Hepatocyte (in vitro differentiated cells): ENCODE measurements at regions not wholly inside any gene's neighbourhood (a gene's known extent, or its start where the extent isn't known, plus 50 kb on each side); places are given as distances from the start of the nearest gene placed in this dataset.

Experiments
- DNase-seq: peaks from one replicate; pipeline ENCODE4 v3.0.0-alpha.2; 2016; ENCODE audit warnings: low spot score
- H2AFZ ChIP-seq: fragments of 200-600 bp; sonication (generic); 2 replicates; pipeline ENCODE4 v1.6.0; 2016; ENCODE audit warnings: antibody characterized with exemption, mild to moderate bottlenecking
- H3K27ac ChIP-seq: fragments of 200-600 bp; sonication (generic); 2 replicates; pipeline ENCODE4 v1.5.1; 2016; ENCODE audit warnings: mild to moderate bottlenecking
- H3K27me3 ChIP-seq: fragments of 200-600 bp; sonication (generic); 2 replicates; pipeline ENCODE4 v1.6.1; 2016
- H3K36me3 ChIP-seq: fragments of 200-600 bp; sonication (generic); replicated peaks from 2 replicates; pipeline ENCODE4 v1.5.1; 2016; ENCODE audit warnings: low read depth; ENCODE audit not compliant: insufficient read depth
- H3K4me1 ChIP-seq: fragments of 200-600 bp; sonication (generic); 2 replicates; pipeline ENCODE4 v1.5.1; 2016; ENCODE audit warnings: mild to moderate bottlenecking, moderate library complexity; ENCODE audit not compliant: insufficient read depth
- H3K4me2 ChIP-seq: fragments of 200-600 bp; sonication (generic); 2 replicates; pipeline ENCODE4 v1.6.0; 2016
- H3K4me3 ChIP-seq: fragments of 200-600 bp; sonication (generic); 2 replicates; pipeline ENCODE4 v1.5.1; 2016; ENCODE audit warnings: mild to moderate bottlenecking
- H3K79me2 ChIP-seq: fragments of 200-600 bp; sonication (generic); 2 replicates; pipeline ENCODE4 v1.6.0; 2017; ENCODE audit warnings: mild to moderate bottlenecking
- H3K9me2 ChIP-seq: fragments of 200-600 bp; sonication (generic); replicated peaks from 2 replicates; pipeline ENCODE4 v1.6.0; 2017; ENCODE audit warnings: mild to moderate bottlenecking; ENCODE audit not compliant: insufficient read depth
- H3K9me3 ChIP-seq: fragments of 200-600 bp; sonication (generic); 2 replicates; pipeline ENCODE4 v1.5.1; 2016; ENCODE audit warnings: low read depth, mild to moderate bottlenecking
- H4K20me1 ChIP-seq: fragments of 200-600 bp; sonication (generic); 2 replicates; pipeline ENCODE4 v1.6.0; 2016; ENCODE audit warnings: mild to moderate bottlenecking; ENCODE audit not compliant: insufficient read depth, poor library complexity, severe bottlenecking
- CTCF ChIP-seq: fragments of 200-600 bp; sonication (generic); IDR thresholded peaks from 2 replicates; pipeline ENCODE4 v1.5.1; 2016; ENCODE audit warnings: antibody characterized with exemption, mild to moderate bottlenecking; ENCODE audit not compliant: poor library complexity
- EZH2 ChIP-seq: fragments of 200-600 bp; sonication (generic); IDR thresholded peaks from 2 replicates; pipeline ENCODE4 v1.6.1; 2016; ENCODE audit warnings: antibody characterized with exemption, mild to moderate bottlenecking, borderline replicate concordance
- EZH2phosphoT487 ChIP-seq: fragments of 200-600 bp; sonication (generic); IDR thresholded peaks from one replicate; pipeline ENCODE4 v1.6.1; 2018; ENCODE audit warnings: antibody characterized with exemption, mild to moderate bottlenecking, low read depth, moderate library complexity; ENCODE audit not compliant: unreplicated experiment, severe bottlenecking
- WGBS: methylation state at CpG from one replicate; pipeline ENCODE4 v1.1.6; 2016; ENCODE audit warnings: low lambda C conversion rate; ENCODE audit errors: missing lambda C conversion rate; 5-methylcytosine and 5-hydroxymethylcytosine counted together

GRCh38 chr6:122140031-122140430 is 259.4 kb upstream of the HSF2 start:
- H3K4me2 ChIP-seq, result no peak overlapping the region
- TF ChIP-seq CTCF (no peak), EZH2phosphoT487 (no peak), EZH2 (no peak)
- H3K27ac ChIP-seq, result no peak overlapping the region

GRCh38 chr6:122141246-122141645 is 258.2 kb upstream of the HSF2 start:
- Histone ChIP-seq H2AFZ (no peak overlapping the region), H3K4me1 (no peaks in the 10 kb centered on the region), H3K27ac (no peak overlapping the region), H3K4me3 (no peak overlapping the region), H4K20me1 (no peaks in the 10 kb centered on the region), H3K9me2 (no peaks in the 10 kb centered on the region), H3K9me3 (no peaks in the 10 kb centered on the region), H3K79me2 (no peaks in the 10 kb centered on the region), H3K27me3 (no peaks in the 10 kb centered on the region), H3K4me2 (no peak overlapping the region), H3K36me3 (no peaks in the 10 kb centered on the region)
- DNase-seq, result no peak
- TF ChIP-seq EZH2phosphoT487 (no peak), EZH2 (no peak), CTCF (no peak)
- WGBS, result 93% methylated on average over 2 of the region's 2 CpGs

More at GRCh38 chr6:122140031-122140430, 259.4 kb upstream of the HSF2 start:
- no peaks in the 10 kb centered on the region for H3K36me3 ChIP-seq
- no peaks in the 10 kb centered on the region for H3K79me2 ChIP-seq
- no peaks in the 10 kb centered on the region for H3K9me3 ChIP-seq
- H3K4me1 ChIP-seq, result no peaks in the 10 kb centered on the region
- DNase-seq, result no peak
- no peak overlapping the region for H3K4me3 ChIP-seq
- H2AFZ ChIP-seq, result no peak overlapping the region
- H4K20me1 ChIP-seq, result no peaks in the 10 kb centered on the region
- H3K9me2 ChIP-seq, result no peaks in the 10 kb centered on the region
- no peaks in the 10 kb centered on the region for H3K27me3 ChIP-seq

DNA sequence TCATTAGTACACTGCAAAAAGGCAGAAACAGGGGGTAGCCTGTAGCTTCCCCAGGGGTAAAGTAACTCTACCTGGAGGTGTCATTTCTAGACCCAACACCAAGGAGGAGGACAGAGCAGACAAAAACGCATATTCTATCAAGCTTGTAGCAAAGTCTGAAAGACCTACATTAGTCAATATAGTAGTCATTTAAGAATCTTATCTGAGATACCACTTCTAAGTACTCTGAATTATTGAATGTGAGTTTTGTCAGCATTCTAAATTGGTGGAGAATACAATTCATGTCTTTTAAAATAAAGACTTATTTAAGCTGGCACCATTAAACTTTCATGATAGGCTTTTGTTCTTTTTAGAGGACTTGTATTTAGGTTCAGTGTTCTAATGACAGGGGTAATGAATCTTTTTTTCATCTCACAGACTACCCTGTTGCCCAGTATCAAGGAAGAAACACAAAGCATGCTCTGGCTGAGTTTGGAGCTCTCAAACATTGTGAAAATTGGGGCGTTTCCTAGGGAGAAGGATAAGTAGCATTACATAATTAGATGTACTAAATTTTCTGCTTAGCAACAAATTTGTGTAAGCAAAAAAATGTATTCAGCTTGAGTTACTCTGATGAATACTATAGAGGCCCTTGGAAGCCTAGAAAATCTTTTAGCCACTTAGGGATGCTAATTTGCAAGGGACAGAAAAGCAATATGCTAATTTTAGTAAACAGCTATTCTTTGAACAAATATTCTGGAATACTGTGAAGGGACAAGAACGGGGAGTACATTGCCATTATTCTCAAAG is 255.4 kb upstream of the HSF2 start:
- H3K36me3 ChIP-seq, result no peaks in the 10 kb centered on the region
- no peaks in the 10 kb centered on the region for H3K79me2 ChIP-seq
- WGBS, result 82% methylated on average over 3 of the region's 3 CpGs
- no peaks in the 10 kb centered on the region for H3K9me2 ChIP-seq
- no peaks in the 10 kb centered on the region for H3K9me3 ChIP-seq
- H3K4me2 ChIP-seq, result no peak overlapping the region
- TF ChIP-seq CTCF (no peak), EZH2 (no peak), EZH2phosphoT487 (no peak)
- H3K27me3 ChIP-seq, result no peaks in the 10 kb centered on the region
- no peak overlapping the region for H3K27ac ChIP-seq
- no peak for DNase-seq
- no peaks in the 10 kb centered on the region for H4K20me1 ChIP-seq
- no peak overlapping the region for H3K4me3 ChIP-seq
- no peak overlapping the region for H2AFZ ChIP-seq
- H3K4me1 ChIP-seq, result no peaks in the 10 kb centered on the region

- WGBS, result 69% methylated on average over 2 of the region's 2 CpGs
- no peaks in the 10 kb centered on the region for H3K4me1 ChIP-seq
- no peaks in the 10 kb centered on the region for H3K9me2 ChIP-seq
- no peak overlapping the region for H3K4me3 ChIP-seq
- H3K4me2 ChIP-seq, result no peak overlapping the region
- H3K36me3 ChIP-seq, result no peaks in the 10 kb centered on the region
- no peaks in the 10 kb centered on the region for H3K79me2 ChIP-seq
- no peak overlapping the region for H2AFZ ChIP-seq
- H3K27ac ChIP-seq, result no peak overlapping the region
- H3K27me3 ChIP-seq, result no peaks in the 10 kb centered on the region
- no peak for DNase-seq
- no peaks in the 10 kb centered on the region for H3K9me3 ChIP-seq
- TF ChIP-seq EZH2phosphoT487, result no peak
- no peak for TF ChIP-seq EZH2
- TF ChIP-seq CTCF, result no peak
- H4K20me1 ChIP-seq, result no peaks in the 10 kb centered on the region
Observed at GRCh38 chr6:122145246-122145645, 254.2 kb upstream of the HSF2 start.
